ENCODE measurements at regions not wholly inside any gene's neighbourhood (a gene's known extent, or its start where the extent isn't known, plus 50 kb on each side); places are given as distances from the start of the nearest gene placed in this dataset.

GRCh38 chr4:179272282-179272681 is 1830.0 kb upstream of the AGA start:
- intact Hi-C loops (cut with DNase I), result no loop called here
- H3K4me1 ChIP-seq, result no peaks in the 10 kb centered on the region
- no peak overlapping the region for H3K4me3 ChIP-seq (replicated peaks in 1 of 3)
- H3K36me3 ChIP-seq, result no peaks in the 10 kb centered on the region
- TF ChIP-seq CTCF (IDR thresholded peaks at IDR 0.05) (no peak), POLR2A (IDR thresholded peaks at IDR 0.05) (no peak)
- DNase-seq, result no peak
- H3K27ac ChIP-seq, result no peak overlapping the region
- no peaks in the 10 kb centered on the region for H3K27me3 ChIP-seq
- no peaks in the 10 kb centered on the region for H3K9me3 ChIP-seq

GRCh38 chr4:179278647-179279046 is 1836.4 kb upstream of the AGA start:
- Histone ChIP-seq H3K27ac (no peak overlapping the region), H3K4me1 (no peaks in the 10 kb centered on the region), H3K9me3 (no peaks in the 10 kb centered on the region), H3K4me3 (replicated peaks in 1 of 3) (no peak overlapping the region), H3K36me3 (no peaks in the 10 kb centered on the region), H3K27me3 (no peaks in the 10 kb centered on the region)
- intact Hi-C loops (cut with DNase I), result no loop called here
- no peak for DNase-seq
- WGBS, 2 donors, result 55 to 60% methylated on average over 2 of the region's 2 CpGs
- TF ChIP-seq POLR2A (IDR thresholded peaks at IDR 0.05) (no peak), CTCF (IDR thresholded peaks at IDR 0.05) (no peak)

- TF ChIP-seq POLR2A (IDR thresholded peaks at IDR 0.05), result no peak
- TF ChIP-seq CTCF (IDR thresholded peaks at IDR 0.05), result no peak
- intact Hi-C loops (cut with DNase I), result no loop called here
These were observed 1843.5 kb upstream of the AGA start for GRCh38 chr4:179285696-179286095.

GRCh38 chr4:179291657-179292056 is 1849.4 kb upstream of the AGA start:
- intact Hi-C loops (cut with DNase I), result no loop called here
- no peak for DNase-seq
- Histone ChIP-seq H3K36me3 (no peaks in the 10 kb centered on the region), H3K27me3 (no peaks in the 10 kb centered on the region), H3K4me3 (replicated peaks in 1 of 3) (no peak overlapping the region), H3K27ac (no peak overlapping the region), H3K9me3 (no peaks in the 10 kb centered on the region), H3K4me1 (no peaks in the 10 kb centered on the region)
- TF ChIP-seq POLR2A (IDR thresholded peaks at IDR 0.05), result no peak
- TF ChIP-seq CTCF (IDR thresholded peaks at IDR 0.05), result no peak

More at GRCh38 chr4:179285696-179286095, 1843.5 kb upstream of the AGA start:
- 49 to 78% methylated on average over 3 of the region's 3 CpGs for WGBS, 2 donors
- Histone ChIP-seq H3K27ac (no peak overlapping the region), H3K27me3 (no peaks in the 10 kb centered on the region), H3K9me3 (no peaks in the 10 kb centered on the region), H3K4me1 (no peaks in the 10 kb centered on the region), H3K4me3 (replicated peaks in 1 of 3) (no peak overlapping the region), H3K36me3 (no peaks in the 10 kb centered on the region)
- DNase-seq, result no peak

GRCh38 chr4:179292468-179292867 is 1850.2 kb upstream of the AGA start:
- H3K9me3 ChIP-seq, result no peaks in the 10 kb centered on the region
- no peak overlapping the region for H3K27ac ChIP-seq
- 30 to 41% methylated on average over 1 of the region's 1 CpG for WGBS, 2 donors
- no peaks in the 10 kb centered on the region for H3K36me3 ChIP-seq
- no peaks in the 10 kb centered on the region for H3K4me1 ChIP-seq
- DNase-seq, result no peak
- intact Hi-C loops (cut with DNase I), result no loop called here
- no peaks in the 10 kb centered on the region for H3K27me3 ChIP-seq
- no peak overlapping the region for H3K4me3 ChIP-seq (replicated peaks in 1 of 3)
- no peak for TF ChIP-seq POLR2A (IDR thresholded peaks at IDR 0.05)
- no peak for TF ChIP-seq CTCF (IDR thresholded peaks at IDR 0.05)
